Stimulated activated CD8-positive, alpha-beta memory T cell treated with anti-CD3 and anti-CD28 coated beads, Interleukin-2, amount 100 ng/mL, for 48 hours (primary cell): ENCODE measurements at regions not wholly inside any gene's neighbourhood (a gene's known extent, or its start where the extent isn't known, plus 50 kb on each side); places are given as distances from the start of the nearest gene placed in this dataset.

Source experiments
- DNase-seq, 2 donors: peaks; one replicate each; pipeline ENCODE4 v3.0.0-alpha.2; 2020; ENCODE audit warnings: low read depth in 2 of 2

DNA sequence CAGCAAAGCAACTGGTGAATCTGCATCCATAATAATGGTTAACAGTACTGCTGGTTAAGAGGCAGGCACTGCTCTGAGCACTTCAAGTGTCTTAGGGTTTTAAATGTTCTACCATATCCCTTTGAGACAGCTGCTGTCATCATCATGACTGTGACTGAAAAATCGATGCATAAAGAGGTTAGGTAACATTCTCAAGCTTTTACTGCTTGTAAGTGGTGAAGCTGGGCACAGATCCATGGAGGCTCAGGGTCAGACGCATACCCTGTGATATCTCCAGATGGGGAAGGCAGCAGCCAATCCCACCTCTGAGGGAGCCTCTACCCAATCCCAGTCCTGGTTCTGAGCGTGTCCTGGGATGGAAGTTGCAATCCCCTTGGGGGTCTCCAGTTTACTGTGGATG lies 57.6 kb upstream of the SOX9 start:
- no peak for DNase-seq

DNA sequence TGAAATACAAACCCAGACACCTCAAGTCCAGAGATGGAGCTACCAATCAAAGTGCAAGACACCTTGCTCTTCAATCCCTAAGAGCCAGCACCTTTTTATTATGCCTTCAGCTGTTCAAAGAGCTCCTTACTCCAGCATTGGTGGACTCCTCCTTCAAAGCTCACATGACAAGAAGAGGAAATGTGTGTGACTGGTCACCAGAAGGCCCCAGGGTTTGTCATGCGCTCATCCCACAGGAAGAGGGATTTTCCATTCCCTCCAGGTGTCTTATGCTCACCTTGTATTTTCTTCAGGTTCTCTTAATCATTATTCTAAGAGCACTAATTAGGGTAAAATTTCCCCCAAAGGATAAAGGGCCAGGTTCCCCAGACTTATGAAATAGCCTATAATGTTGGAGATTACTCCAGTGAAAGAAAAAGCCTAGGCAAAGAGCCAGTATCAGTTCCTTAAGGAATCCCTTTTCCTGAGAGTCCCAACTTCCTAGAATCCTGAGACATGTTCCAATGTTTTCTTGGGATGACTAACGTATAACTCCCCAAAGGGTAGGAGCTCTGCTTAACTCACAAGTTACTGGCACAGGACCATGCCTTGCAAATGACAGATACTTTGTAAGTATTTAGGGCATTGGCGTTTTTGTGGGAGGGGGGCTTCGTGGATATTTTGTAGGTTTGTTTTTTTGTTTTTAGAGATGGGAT lies 56.9 kb upstream of the SOX9 start:
- no peak for DNase-seq

DNA sequence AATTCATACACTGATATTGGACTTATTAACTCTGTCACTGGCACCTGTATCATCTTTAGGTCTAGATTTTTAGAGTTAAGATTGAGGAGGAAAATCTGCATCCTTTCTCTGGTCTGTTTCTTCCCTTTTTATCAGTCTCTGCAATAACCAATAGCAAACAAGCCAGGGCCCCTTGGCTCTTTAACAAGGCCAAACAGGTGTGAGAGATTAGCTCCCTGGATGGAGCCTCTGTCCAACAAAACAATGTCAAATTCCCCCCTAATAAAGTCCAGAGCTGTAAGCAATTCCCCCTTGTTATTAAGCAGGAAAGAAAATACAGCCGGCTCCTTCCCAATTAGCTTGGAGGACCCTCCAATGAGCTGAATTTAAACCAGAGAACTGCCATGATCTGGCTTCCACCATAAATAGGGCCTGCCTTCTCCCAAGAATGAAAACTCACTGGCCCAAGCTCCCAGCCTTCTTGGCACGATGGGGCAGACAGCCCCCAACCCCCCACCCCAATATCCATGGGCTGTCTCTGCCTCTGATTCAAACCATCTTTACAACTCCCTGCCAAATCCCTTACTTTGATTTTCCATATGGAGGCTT lies 56.1 kb upstream of the SOX9 start:
- DNase-seq, result no peak

DNA sequence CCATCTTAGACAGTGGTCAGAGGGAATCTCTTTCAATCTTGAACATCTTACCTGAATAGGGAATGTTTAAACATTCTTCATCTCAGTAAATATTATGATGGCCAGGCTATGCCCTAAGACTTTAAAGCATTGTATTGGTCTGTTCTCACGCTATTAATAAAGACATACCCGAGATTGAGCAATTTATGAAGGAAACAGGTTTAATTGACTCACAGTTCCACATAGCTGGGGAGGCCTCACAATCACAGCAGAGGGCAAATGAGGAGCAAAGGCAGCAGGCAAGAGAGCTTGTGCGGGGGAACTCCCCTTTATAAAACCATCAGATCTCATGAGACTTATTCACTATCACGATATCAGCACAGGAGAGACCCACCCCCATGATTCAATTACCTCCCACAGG lies 55.3 kb upstream of the SOX9 start:
- no peak for DNase-seq

DNA sequence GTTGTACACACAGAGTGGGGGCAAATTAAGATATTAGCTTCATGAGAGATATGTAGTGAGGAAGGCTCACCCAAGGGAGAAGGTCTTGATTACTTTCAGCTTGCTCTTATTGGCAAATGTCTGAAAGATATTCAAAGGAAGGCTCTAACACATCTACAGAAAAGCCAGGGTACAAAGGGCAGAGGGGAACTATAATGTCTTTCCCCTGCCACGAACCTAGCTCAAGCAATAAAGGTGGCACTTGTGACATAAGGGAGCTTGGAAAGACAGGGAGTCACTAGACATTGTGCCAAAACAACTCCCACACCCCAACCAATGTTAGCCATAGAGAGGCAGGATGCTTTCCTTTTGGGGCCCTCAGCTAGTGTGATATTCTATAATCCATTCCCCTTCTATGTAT lies 52.2 kb upstream of the SOX9 start:
- no peak for DNase-seq

DNA sequence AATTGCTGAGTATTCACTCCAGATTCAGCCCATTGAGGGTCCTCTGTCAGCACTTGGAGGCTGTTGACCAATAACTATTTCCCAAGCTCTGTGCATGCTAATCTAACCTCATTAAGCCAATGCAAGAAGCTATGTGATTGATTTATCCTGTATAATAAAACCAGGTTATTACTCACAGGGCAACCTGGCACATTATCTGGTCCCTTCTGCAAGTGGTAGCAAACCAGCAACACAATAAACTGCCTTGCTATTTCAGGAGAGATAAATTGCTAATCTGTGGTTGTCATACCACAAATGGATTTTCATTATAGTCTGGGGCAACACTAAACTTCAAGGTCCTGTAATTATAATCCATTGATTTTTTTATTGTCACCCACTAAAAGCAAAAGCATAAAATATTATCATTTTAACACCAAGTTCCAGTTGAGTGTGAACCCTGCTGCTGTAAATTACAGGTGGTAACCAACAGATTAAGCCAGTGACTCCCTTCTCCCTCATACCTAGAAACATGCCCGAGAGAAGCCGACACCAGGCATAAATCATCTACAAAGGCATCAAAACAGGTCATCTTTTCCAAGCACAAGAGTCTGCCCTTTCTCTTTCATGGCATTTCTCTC lies 51.1 kb upstream of the SOX9 start:
- DNase-seq, result no peak
